GM12878 (cell line): ENCODE measurements at regions not wholly inside any gene's neighbourhood (a gene's known extent, or its start where the extent isn't known, plus 50 kb on each side); places are given as distances from the start of the nearest gene placed in this dataset.
"Not testable (repeated sequence)": the region's sequence is repeated elsewhere in the genome, so short reads cannot be mapped to it uniquely, and the experiment has no call there.

Experiments
- BHLHE40 ChIP-seq, 2 experiments: fragments of 450-650 bp in 1 of 2; IDR thresholded peaks; 2 replicates each; pipeline ENCODE4 v1.6.1; 2011 to 2017; ENCODE audit warnings: low read depth in 2 of 2, borderline replicate concordance in 1 of 2, improper control_type of control experiment in 1 of 2, low read length in 1 of 2, mild to moderate bottlenecking in 1 of 2
- EZH2 ChIP-seq: IDR thresholded peaks from 2 replicates; pipeline ENCODE4 v1.6.1; 2012; ENCODE audit warnings: low read depth, mild to moderate bottlenecking, control low read depth, inconsistent platforms, low read length, borderline replicate concordance; ENCODE audit not compliant: control insufficient read depth
- NR2C2 ChIP-seq: IDR thresholded peaks from 2 replicates; pipeline ENCODE4 v1.6.1; 2011; ENCODE audit warnings: borderline replicate concordance, low read depth; ENCODE audit not compliant: control insufficient read depth, insufficient read length
- SP1 ChIP-seq: IDR thresholded peaks from one replicate; pipeline ENCODE4 v1.6.1; 2011; ENCODE audit warnings: low read depth, low read length
- SUZ12 ChIP-seq: fragments of 200-600 bp; sonication (generic); IDR thresholded peaks from one replicate; pipeline ENCODE4 v1.6.1; 2018; ENCODE audit warnings: antibody characterized with exemption, mild to moderate bottlenecking; ENCODE audit not compliant: unreplicated experiment
- TAF1 ChIP-seq: IDR thresholded peaks from 2 replicates; pipeline ENCODE4 v1.6.1; 2011; ENCODE audit warnings: mild to moderate bottlenecking, low read depth, low read length, borderline replicate concordance
- ZSCAN29 ChIP-seq: fragments of 450-650 bp; IDR thresholded peaks from 2 replicates; pipeline ENCODE4 v1.6.1; 2017; ENCODE audit warnings: mild to moderate bottlenecking, moderate library complexity
- TF ChIP-seq, protein P1 (sequence below): IDR thresholded peaks from 2 replicates; pipeline ENCODE4 v1.6.1; 2012; ENCODE audit warnings: mild to moderate bottlenecking, low read depth, low read length
- TF ChIP-seq, protein P2 (sequence below), 3 experiments: IDR thresholded peaks in 2 of 3; conservative IDR thresholded peaks in 1 of 3; 2 replicates each; pipeline ENCODE4 v1.5.1; 2011; ENCODE audit warnings: low read depth in 3 of 3, low read length in 3 of 3, mild to moderate bottlenecking in 3 of 3, control low read depth in 2 of 3, moderate library complexity in 2 of 3, inconsistent platforms in 1 of 3, mixed read lengths in 1 of 3; ENCODE audit not compliant: control insufficient read depth in 2 of 3, insufficient read depth in 1 of 3; ENCODE audit errors: extremely low read depth in 1 of 3

DNA sequence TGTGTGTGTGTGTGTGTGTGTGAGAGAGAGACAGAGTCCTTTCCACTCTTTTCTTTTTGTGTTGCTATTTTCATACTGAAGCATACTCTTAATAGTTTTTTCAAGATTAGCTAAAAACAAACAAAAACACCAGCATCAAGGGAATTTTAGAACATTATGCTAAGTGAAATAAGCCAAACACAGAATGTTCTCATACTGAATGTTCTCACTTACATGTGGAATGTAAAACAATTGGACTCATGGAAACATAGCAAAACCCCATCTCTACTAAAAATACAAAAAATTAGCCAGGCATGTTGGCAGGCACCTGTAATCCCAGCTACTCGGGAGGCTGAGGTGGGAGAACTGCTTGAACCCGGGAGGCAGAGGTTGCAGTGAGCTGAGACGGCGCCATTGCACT lies 193.4 kb downstream of the XPNPEP1 start:
- not testable (repeated sequence) for TF ChIP-seq BHLHE40 (IDR thresholded peaks at IDR 0.05; ENCODE audit: borderline replicate concordance in 1 of 2, low read depth in 2 of 2, low read length in 1 of 2); NR2C2; SP1; EZH2; TAF1; ZSCAN29; SUZ12
- TF ChIP-seq, protein P1, sequence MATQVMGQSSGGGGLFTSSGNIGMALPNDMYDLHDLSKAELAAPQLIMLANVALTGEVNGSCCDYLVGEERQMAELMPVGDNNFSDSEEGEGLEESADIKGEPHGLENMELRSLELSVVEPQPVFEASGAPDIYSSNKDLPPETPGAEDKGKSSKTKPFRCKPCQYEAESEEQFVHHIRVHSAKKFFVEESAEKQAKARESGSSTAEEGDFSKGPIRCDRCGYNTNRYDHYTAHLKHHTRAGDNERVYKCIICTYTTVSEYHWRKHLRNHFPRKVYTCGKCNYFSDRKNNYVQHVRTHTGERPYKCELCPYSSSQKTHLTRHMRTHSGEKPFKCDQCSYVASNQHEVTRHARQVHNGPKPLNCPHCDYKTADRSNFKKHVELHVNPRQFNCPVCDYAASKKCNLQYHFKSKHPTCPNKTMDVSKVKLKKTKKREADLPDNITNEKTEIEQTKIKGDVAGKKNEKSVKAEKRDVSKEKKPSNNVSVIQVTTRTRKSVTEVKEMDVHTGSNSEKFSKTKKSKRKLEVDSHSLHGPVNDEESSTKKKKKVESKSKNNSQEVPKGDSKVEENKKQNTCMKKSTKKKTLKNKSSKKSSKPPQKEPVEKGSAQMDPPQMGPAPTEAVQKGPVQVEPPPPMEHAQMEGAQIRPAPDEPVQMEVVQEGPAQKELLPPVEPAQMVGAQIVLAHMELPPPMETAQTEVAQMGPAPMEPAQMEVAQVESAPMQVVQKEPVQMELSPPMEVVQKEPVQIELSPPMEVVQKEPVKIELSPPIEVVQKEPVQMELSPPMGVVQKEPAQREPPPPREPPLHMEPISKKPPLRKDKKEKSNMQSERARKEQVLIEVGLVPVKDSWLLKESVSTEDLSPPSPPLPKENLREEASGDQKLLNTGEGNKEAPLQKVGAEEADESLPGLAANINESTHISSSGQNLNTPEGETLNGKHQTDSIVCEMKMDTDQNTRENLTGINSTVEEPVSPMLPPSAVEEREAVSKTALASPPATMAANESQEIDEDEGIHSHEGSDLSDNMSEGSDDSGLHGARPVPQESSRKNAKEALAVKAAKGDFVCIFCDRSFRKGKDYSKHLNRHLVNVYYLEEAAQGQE, result not testable (repeated sequence)
- TF ChIP-seq, protein P2, sequence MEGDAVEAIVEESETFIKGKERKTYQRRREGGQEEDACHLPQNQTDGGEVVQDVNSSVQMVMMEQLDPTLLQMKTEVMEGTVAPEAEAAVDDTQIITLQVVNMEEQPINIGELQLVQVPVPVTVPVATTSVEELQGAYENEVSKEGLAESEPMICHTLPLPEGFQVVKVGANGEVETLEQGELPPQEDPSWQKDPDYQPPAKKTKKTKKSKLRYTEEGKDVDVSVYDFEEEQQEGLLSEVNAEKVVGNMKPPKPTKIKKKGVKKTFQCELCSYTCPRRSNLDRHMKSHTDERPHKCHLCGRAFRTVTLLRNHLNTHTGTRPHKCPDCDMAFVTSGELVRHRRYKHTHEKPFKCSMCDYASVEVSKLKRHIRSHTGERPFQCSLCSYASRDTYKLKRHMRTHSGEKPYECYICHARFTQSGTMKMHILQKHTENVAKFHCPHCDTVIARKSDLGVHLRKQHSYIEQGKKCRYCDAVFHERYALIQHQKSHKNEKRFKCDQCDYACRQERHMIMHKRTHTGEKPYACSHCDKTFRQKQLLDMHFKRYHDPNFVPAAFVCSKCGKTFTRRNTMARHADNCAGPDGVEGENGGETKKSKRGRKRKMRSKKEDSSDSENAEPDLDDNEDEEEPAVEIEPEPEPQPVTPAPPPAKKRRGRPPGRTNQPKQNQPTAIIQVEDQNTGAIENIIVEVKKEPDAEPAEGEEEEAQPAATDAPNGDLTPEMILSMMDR (IDR thresholded peaks at IDR 0.05 in 2 of 3, conservative IDR thresholded peaks at IDR 0.05 in 1 of 3; ENCODE audit: control insufficient read depth in 2 of 3, extremely low read depth in 1 of 3, insufficient read depth in 1 of 3, low read depth in 3 of 3, low read length in 3 of 3), result not testable (repeated sequence)
